Coronary artery (tissue), 2 donors: ENCODE measurements at regions not wholly inside any gene's neighbourhood (a gene's known extent, or its start where the extent isn't known, plus 50 kb on each side); places are given as distances from the start of the nearest gene placed in this dataset.

ENCODE experiments used
- DNase-seq: peaks from one replicate; pipeline ENCODE4 v3.0.0-alpha.2; 2017; ENCODE audit warnings: low spot score
- H3K27ac ChIP-seq, 2 donors: fragments of 200-600 bp; sonication (generic); one replicate each; pipeline ENCODE4 v1.5.1; 2016 to 2019
- H3K4me3 ChIP-seq: fragments of 200-600 bp; sonication (generic); 2 replicates; pipeline ENCODE4 v1.5.1; 2016; ENCODE audit warnings: mild to moderate bottlenecking, moderate library complexity
- TF ChIP-seq, protein P1 (sequence below): fragments of 200-600 bp; sonication (generic); IDR thresholded peaks from one replicate; pipeline ENCODE4 v1.5.1; 2019; ENCODE audit warnings: antibody characterized with exemption

DNA sequence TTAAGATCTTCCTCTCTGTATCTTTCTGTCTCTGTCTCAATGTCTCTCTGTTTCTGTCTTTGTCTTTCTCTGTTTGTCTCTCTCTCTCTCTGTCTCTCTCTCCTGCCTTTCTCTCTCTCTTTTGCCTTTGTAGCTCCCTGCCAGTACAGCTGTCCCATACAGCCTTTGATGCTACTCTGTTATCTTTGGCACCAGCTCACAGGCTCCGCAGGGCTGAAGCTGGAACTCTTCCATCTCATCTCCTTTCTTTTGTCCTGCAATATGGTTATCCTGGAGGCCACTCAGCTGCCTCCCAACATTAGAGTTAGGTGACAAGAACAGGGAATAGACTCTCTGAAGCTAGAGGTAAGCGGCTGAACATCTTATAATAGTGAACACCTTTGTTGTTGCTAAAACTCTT lies 354.3 kb upstream of the NEGR1 start:
- no peak for DNase-seq
- TF ChIP-seq, protein P1, sequence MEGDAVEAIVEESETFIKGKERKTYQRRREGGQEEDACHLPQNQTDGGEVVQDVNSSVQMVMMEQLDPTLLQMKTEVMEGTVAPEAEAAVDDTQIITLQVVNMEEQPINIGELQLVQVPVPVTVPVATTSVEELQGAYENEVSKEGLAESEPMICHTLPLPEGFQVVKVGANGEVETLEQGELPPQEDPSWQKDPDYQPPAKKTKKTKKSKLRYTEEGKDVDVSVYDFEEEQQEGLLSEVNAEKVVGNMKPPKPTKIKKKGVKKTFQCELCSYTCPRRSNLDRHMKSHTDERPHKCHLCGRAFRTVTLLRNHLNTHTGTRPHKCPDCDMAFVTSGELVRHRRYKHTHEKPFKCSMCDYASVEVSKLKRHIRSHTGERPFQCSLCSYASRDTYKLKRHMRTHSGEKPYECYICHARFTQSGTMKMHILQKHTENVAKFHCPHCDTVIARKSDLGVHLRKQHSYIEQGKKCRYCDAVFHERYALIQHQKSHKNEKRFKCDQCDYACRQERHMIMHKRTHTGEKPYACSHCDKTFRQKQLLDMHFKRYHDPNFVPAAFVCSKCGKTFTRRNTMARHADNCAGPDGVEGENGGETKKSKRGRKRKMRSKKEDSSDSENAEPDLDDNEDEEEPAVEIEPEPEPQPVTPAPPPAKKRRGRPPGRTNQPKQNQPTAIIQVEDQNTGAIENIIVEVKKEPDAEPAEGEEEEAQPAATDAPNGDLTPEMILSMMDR, result no peak
- no peak overlapping the region for H3K27ac ChIP-seq
- no peak overlapping the region for H3K4me3 ChIP-seq

GRCh38 chr1:72635719-72636118 lies 353.4 kb upstream of the NEGR1 start:
- no peak overlapping the region for H3K27ac ChIP-seq
- DNase-seq, result no peak
- TF ChIP-seq, protein P1, result no peak
- H3K4me3 ChIP-seq, result no peak overlapping the region

DNA sequence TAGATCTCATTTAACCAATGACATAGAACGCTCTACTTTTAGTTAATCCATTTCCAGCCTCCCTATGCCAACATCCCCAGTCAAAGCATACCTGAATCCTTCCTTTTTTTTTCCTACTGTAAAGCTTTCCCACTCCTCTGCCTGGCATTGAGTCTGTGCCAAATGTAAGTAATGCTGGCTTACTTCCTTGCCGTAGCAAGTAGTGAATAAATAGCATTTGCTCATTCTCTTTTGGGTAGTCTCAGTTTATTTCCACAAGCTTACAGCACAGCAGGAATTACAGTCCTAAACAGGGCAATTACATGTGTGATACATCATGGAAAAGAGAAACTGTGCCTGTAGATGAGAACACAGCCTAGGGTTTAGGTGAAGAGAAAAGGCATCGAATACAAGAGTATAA lies 352.6 kb upstream of the NEGR1 start:
- TF ChIP-seq, protein P1, result no peak
- Histone ChIP-seq H3K4me3 (no peak overlapping the region), H3K27ac (no peak overlapping the region)
- DNase-seq, result no peak

GRCh38 chr1:72631449-72631848 lies 349.1 kb upstream of the NEGR1 start:
- DNase-seq, result no peak
- TF ChIP-seq, protein P1, result no peak
- Histone ChIP-seq H3K27ac (no peak overlapping the region), H3K4me3 (no peak overlapping the region)

- no peak for DNase-seq
- TF ChIP-seq, protein P1, result peak; percentile 25
- H3K27ac ChIP-seq, result no peak overlapping the region
- H3K4me3 ChIP-seq, result peak overlapping the region; percentile 57
Observed at GRCh38 chr1:72623299-72623708, 341.0 kb upstream of the NEGR1 start.

GRCh38 chr1:72620453-72620852 lies 338.1 kb upstream of the NEGR1 start:
- TF ChIP-seq, protein P1, result no peak
- DNase-seq, result no peak

GRCh38 chr1:72606216-72606810 lies 324.0 kb upstream of the NEGR1 start:
- Histone ChIP-seq H3K4me3 (no peak overlapping the region), H3K27ac (no peak overlapping the region)
- TF ChIP-seq, protein P1, result no peak
- no peak for DNase-seq

More at GRCh38 chr1:72620453-72620852, 338.1 kb upstream of the NEGR1 start:
- Histone ChIP-seq H3K4me3 (no peak overlapping the region), H3K27ac (no peak overlapping the region)
